Caco-2 (cell line): ENCODE measurements at regions not wholly inside any gene's neighbourhood (a gene's known extent, or its start where the extent isn't known, plus 50 kb on each side); places are given as distances from the start of the nearest gene placed in this dataset.

Experiments used
- BruUV-seq: library from RNA; stranded (reverse); fragments of 400-500 nt; replicated peaks from 2 replicates; lab custom pipeline; 2021; lab: Mats Ljungman, UMichigan
- CTCF ChIA-PET: fragments of 300-600 bp; sonication (Branson Sonifier 250); formaldehyde crosslinking; loops from one replicate; lab custom pipeline; 2022; ENCODE audit warnings: antibody characterized with exemption; lab: Charles Lee
- POLR2A ChIA-PET: fragments of 300-600 bp; sonication (Branson Sonifier 250); formaldehyde crosslinking; loops from one replicate; lab custom pipeline; 2022; ENCODE audit warnings: antibody characterized with exemption; lab: Charles Lee
- DNase-seq, 2 experiments: peaks; one replicate each; pipeline versions ENCODE4 v3.0.0 to v3.0.0-alpha.2; 2020 to 2022
- H3K27me3 ChIP-seq: replicated peaks from 2 replicates; pipeline ENCODE4 v1.6.0; 2011; ENCODE audit warnings: low read length; ENCODE audit not compliant: control insufficient read depth, insufficient read depth
- H3K36me3 ChIP-seq: 2 replicates; pipeline ENCODE4 v1.5.1; 2011; ENCODE audit warnings: low read length; ENCODE audit not compliant: control insufficient read depth, insufficient read depth
- H3K4me1 ChIP-seq: fragments of 250-450 bp; sonication (Bioruptor Pico); 2 replicates; pipeline ENCODE4 v1.5.1; 2020; ENCODE audit warnings: mild to moderate bottlenecking
- H3K4me3 ChIP-seq: 2 replicates; pipeline ENCODE4 v1.5.1; 2011; ENCODE audit warnings: low read depth, mild to moderate bottlenecking, control low read depth, low read length
- H3K9me3 ChIP-seq: fragments of 250-450 bp; sonication (Bioruptor Pico); 2 replicates; pipeline ENCODE4 v1.5.1; 2020; ENCODE audit warnings: mild to moderate bottlenecking, moderate library complexity
- H3K27ac Mint-ChIP-seq: one replicate; pipeline ENCODE4 v1.8.0; 2022; ENCODE audit warnings: mixed read lengths; ENCODE audit not compliant: unreplicated experiment
- H3K27me3 Mint-ChIP-seq: one replicate; pipeline ENCODE4 v1.8.0; 2022; ENCODE audit warnings: mixed read lengths; ENCODE audit not compliant: insufficient read depth, unreplicated experiment
- H3K36me3 Mint-ChIP-seq: one replicate; pipeline ENCODE4 v1.8.0; 2022; ENCODE audit warnings: mild to moderate bottlenecking, mixed read lengths; ENCODE audit not compliant: insufficient read depth, unreplicated experiment
- H3K4me1 Mint-ChIP-seq: one replicate; pipeline ENCODE4 v1.8.0; 2022; ENCODE audit warnings: low read depth, mixed read lengths; ENCODE audit not compliant: unreplicated experiment
- H3K4me3 Mint-ChIP-seq: one replicate; pipeline ENCODE4 v1.8.0; 2022; ENCODE audit warnings: mild to moderate bottlenecking, moderate library complexity, mixed read lengths; ENCODE audit not compliant: unreplicated experiment
- H3K9me3 Mint-ChIP-seq: one replicate; pipeline ENCODE4 v1.8.0; 2022; ENCODE audit warnings: mixed read lengths; ENCODE audit not compliant: unreplicated experiment
- CTCF ChIP-seq, 2 experiments: fragments of 200-600 bp in 1 of 2; IDR thresholded peaks; 1 replicate in 1 of 2; 2 replicates in 1 of 2; pipeline versions ENCODE4 v1.5.1 to v1.8.0; 2011 to 2022; ENCODE audit warnings: antibody characterized with exemption in 1 of 2, control low read depth in 1 of 2, inconsistent platforms in 1 of 2, low read depth in 1 of 2, low read length in 1 of 2, mild to moderate bottlenecking in 1 of 2, moderate library complexity in 1 of 2; ENCODE audit not compliant: insufficient read depth in 1 of 2, severe bottlenecking in 1 of 2, unreplicated experiment in 1 of 2
- intact Hi-C: fragments of 100-400 bp; cut with micrococcal nuclease; formaldehyde crosslinking; loops from one replicate; pipeline ENCODE4 v1.10.0; 2022; ENCODE audit not compliant: unreplicated experiment

- H3K4me1 ChIP-seq, result peaks cover 6% of the 10 kb centered on the region
- no peak overlapping the region for H3K27ac Mint-ChIP-seq
- H3K4me3 Mint-ChIP-seq, result peak overlapping the region; percentile 68
- H3K9me3 ChIP-seq, result no peaks in the 10 kb centered on the region
- H3K27me3 ChIP-seq, result no peaks in the 10 kb centered on the region
- no peaks in the 10 kb centered on the region for H3K27me3 Mint-ChIP-seq
- no peak for DNase-seq
- CTCF ChIA-PET, result no interaction called here
- peaks cover 7% of the 10 kb centered on the region for H3K4me1 Mint-ChIP-seq
- H3K4me3 ChIP-seq, result no peak overlapping the region
- intact Hi-C loops, result loop anchor here (5.0 kb wide), 3 partner anchors 222 to 402 kb away; partner anchors contain the start of gene EML5
- H3K36me3 Mint-ChIP-seq, result no peaks in the 10 kb centered on the region
- no peak for TF ChIP-seq CTCF (IDR thresholded peaks at IDR 0.05; ENCODE audit: insufficient read depth in 1 of 2, low read depth in 1 of 2, low read length in 1 of 2, severe bottlenecking in 1 of 2, unreplicated experiment in 1 of 2)
- no peaks in the 10 kb centered on the region for H3K36me3 ChIP-seq
- no TSS peak for BruUV-seq
- POLR2A ChIA-PET, result no interaction called here
- H3K9me3 Mint-ChIP-seq, result peaks cover 15% of the 10 kb centered on the region
Observed at GRCh38 chr14:89014569-89014850, 190.1 kb downstream of the TTC8 start.

- Mint-ChIP-seq H3K36me3 (no peaks in the 10 kb centered on the region), H3K4me1 (peaks cover 7% of the 10 kb centered on the region), H3K27ac (no peak overlapping the region), H3K27me3 (no peaks in the 10 kb centered on the region), H3K9me3 (peaks cover 15% of the 10 kb centered on the region), H3K4me3 (no peak overlapping the region)
- TF ChIP-seq CTCF (IDR thresholded peaks at IDR 0.05; ENCODE audit: insufficient read depth in 1 of 2, low read depth in 1 of 2, low read length in 1 of 2, severe bottlenecking in 1 of 2, unreplicated experiment in 1 of 2), result no peak
- intact Hi-C loops, result no loop called here
- BruUV-seq, result no TSS peak
- ChIA-PET CTCF (no interaction called here), POLR2A (no interaction called here)
- no peak overlapping the region for H3K4me3 ChIP-seq
- no peak for DNase-seq
- peaks cover 6% of the 10 kb centered on the region for H3K4me1 ChIP-seq
- H3K9me3 ChIP-seq, result no peaks in the 10 kb centered on the region
- H3K27me3 ChIP-seq, result no peaks in the 10 kb centered on the region
- no peaks in the 10 kb centered on the region for H3K36me3 ChIP-seq
Observed at GRCh38 chr14:89015016-89015415, 190.6 kb downstream of the TTC8 start.

GRCh38 chr14:89017417-89017816, 193.0 kb downstream of the TTC8 start:
- H3K9me3 ChIP-seq, result no peaks in the 10 kb centered on the region
- no peak overlapping the region for H3K4me3 ChIP-seq
- ChIA-PET CTCF (no interaction called here), POLR2A (no interaction called here)
- H3K27me3 Mint-ChIP-seq, result no peaks in the 10 kb centered on the region
- no peak for TF ChIP-seq CTCF (IDR thresholded peaks at IDR 0.05; ENCODE audit: insufficient read depth in 1 of 2, low read depth in 1 of 2, low read length in 1 of 2, severe bottlenecking in 1 of 2, unreplicated experiment in 1 of 2)
- intact Hi-C loops, result no loop called here
- no peaks in the 10 kb centered on the region for H3K36me3 ChIP-seq
- H3K27ac Mint-ChIP-seq, result no peak overlapping the region
- H3K9me3 Mint-ChIP-seq, result peaks cover 15% of the 10 kb centered on the region
- no peak overlapping the region for H3K4me3 Mint-ChIP-seq
- H3K36me3 Mint-ChIP-seq, result no peaks in the 10 kb centered on the region
- peaks cover 7% of the 10 kb centered on the region for H3K4me1 Mint-ChIP-seq
- no peak for DNase-seq
- no peaks in the 10 kb centered on the region for H3K4me1 ChIP-seq
- no TSS peak for BruUV-seq
- no peaks in the 10 kb centered on the region for H3K27me3 ChIP-seq
